Mesenchymal stem cell (in vitro differentiated cells and primary cell): ENCODE measurements at regions not wholly inside any gene's neighbourhood (a gene's known extent, or its start where the extent isn't known, plus 50 kb on each side); places are given as distances from the start of the nearest gene placed in this dataset.
"Not testable (repeated sequence)": the region's sequence is repeated elsewhere in the genome, so short reads cannot be mapped to it uniquely, and the experiment has no call there.

Experiments used
- DNase-seq: peaks from one replicate; pipeline ENCODE4 v3.0.0-alpha.2; 2013
- H2AFZ ChIP-seq: one replicate; pipeline ENCODE4 v1.6.1; 2013; ENCODE audit warnings: low read depth, mild to moderate bottlenecking, control low read depth, inconsistent platforms, low read length, moderate library complexity
- H2AK5ac ChIP-seq: 2 replicates; pipeline ENCODE4 v1.6.1; 2013; ENCODE audit warnings: low read length, moderate library complexity, mild to moderate bottlenecking, inconsistent platforms; ENCODE audit not compliant: severe bottlenecking
- H2BK120ac ChIP-seq: one replicate; pipeline ENCODE4 v1.6.1; 2013; ENCODE audit warnings: low read depth, mild to moderate bottlenecking, inconsistent platforms, low read length, moderate library complexity
- H2BK12ac ChIP-seq, 2 experiments: one replicate each; pipeline ENCODE4 v1.6.1; 2013; ENCODE audit warnings: inconsistent platforms in 2 of 2, low read length in 2 of 2, mild to moderate bottlenecking in 2 of 2, moderate library complexity in 2 of 2, control low read depth in 1 of 2
- H2BK15ac ChIP-seq: one replicate; pipeline ENCODE4 v1.6.1; 2013; ENCODE audit warnings: mild to moderate bottlenecking, low read depth, inconsistent platforms; ENCODE audit not compliant: poor library complexity, severe bottlenecking
- H2BK5ac ChIP-seq: 2 replicates; pipeline ENCODE4 v1.6.1; 2013; ENCODE audit warnings: low read depth, mild to moderate bottlenecking, low read length, control low read depth, inconsistent platforms; ENCODE audit not compliant: poor library complexity, severe bottlenecking
- H3K14ac ChIP-seq, 2 experiments: one replicate each; pipeline ENCODE4 v1.6.1; 2013; ENCODE audit warnings: inconsistent platforms in 2 of 2, low read length in 2 of 2, control low read depth in 1 of 2, mild to moderate bottlenecking in 1 of 2, moderate library complexity in 1 of 2
- H3K18ac ChIP-seq, 2 experiments: one replicate each; pipeline ENCODE4 v1.6.1; 2013; ENCODE audit warnings: inconsistent platforms in 2 of 2, low read length in 2 of 2, control low read depth in 1 of 2, low read depth in 1 of 2, mild to moderate bottlenecking in 1 of 2
- H3K23ac ChIP-seq, 2 experiments: one replicate each; pipeline ENCODE4 v1.6.1; 2013; ENCODE audit warnings: inconsistent platforms in 2 of 2, low read length in 2 of 2, mild to moderate bottlenecking in 2 of 2, moderate library complexity in 2 of 2, control low read depth in 1 of 2
- H3K27ac ChIP-seq: 2 replicates; pipeline ENCODE4 v1.5.1; 2013; ENCODE audit warnings: mild to moderate bottlenecking, moderate library complexity, low read length, control low read depth, inconsistent platforms; ENCODE audit not compliant: poor library complexity, severe bottlenecking
- H3K27me3 ChIP-seq, 2 experiments: 2 replicates each; pipeline versions ENCODE4 v1.6.1 to v1.7.0; 2013; ENCODE audit warnings: low read length in 2 of 2, mild to moderate bottlenecking in 2 of 2, moderate library complexity in 2 of 2, control low read depth in 1 of 2, inconsistent platforms in 1 of 2; ENCODE audit not compliant: control insufficient read depth in 1 of 2, insufficient read depth in 1 of 2
- H3K36me3 ChIP-seq, 2 experiments: 2 replicates each; pipeline versions ENCODE4 v1.6.1 to v1.7.0; 2013; ENCODE audit warnings: low read length in 2 of 2, control low read depth in 1 of 2, inconsistent platforms in 1 of 2, low read depth in 1 of 2, mild to moderate bottlenecking in 1 of 2; ENCODE audit not compliant: insufficient read depth in 2 of 2, control insufficient read depth in 1 of 2
- H3K4ac ChIP-seq, 2 experiments: one replicate each; pipeline ENCODE4 v1.6.1; 2013; ENCODE audit warnings: inconsistent platforms in 2 of 2, low read length in 2 of 2, mild to moderate bottlenecking in 2 of 2, moderate library complexity in 2 of 2, control low read depth in 1 of 2, low read depth in 1 of 2
- H3K4me1 ChIP-seq: 2 replicates; pipeline ENCODE4 v1.6.1; 2013; ENCODE audit warnings: low read depth, low read length, control low read depth; ENCODE audit not compliant: control insufficient read depth, insufficient read depth
- H3K4me2 ChIP-seq: 2 replicates; pipeline ENCODE4 v1.6.1; 2013; ENCODE audit warnings: low read length, mild to moderate bottlenecking, inconsistent platforms; ENCODE audit not compliant: poor library complexity, severe bottlenecking
- H3K4me3 ChIP-seq, 2 experiments: 2 replicates each; pipeline versions ENCODE4 v1.5.1 to v1.7.0; 2013; ENCODE audit warnings: low read length in 2 of 2, mild to moderate bottlenecking in 2 of 2, control low read depth in 1 of 2, low read depth in 1 of 2; ENCODE audit not compliant: insufficient read depth in 1 of 2
- H3K79me1 ChIP-seq: replicated peaks from 2 replicates; pipeline ENCODE4 v1.6.1; 2013; ENCODE audit warnings: mild to moderate bottlenecking, control low read depth, low read length, inconsistent platforms; ENCODE audit not compliant: poor library complexity, severe bottlenecking
- H3K9ac ChIP-seq: 2 replicates; pipeline ENCODE4 v1.7.0; 2013; ENCODE audit warnings: mild to moderate bottlenecking, low read length, moderate library complexity
- H3K9me3 ChIP-seq: 2 replicates; pipeline ENCODE4 v1.7.0; 2013; ENCODE audit warnings: mild to moderate bottlenecking, low read length; ENCODE audit not compliant: control insufficient read depth
- H4K8ac ChIP-seq: one replicate; pipeline ENCODE4 v1.6.1; 2013; ENCODE audit warnings: inconsistent platforms, mild to moderate bottlenecking, low read length, moderate library complexity
- H4K91ac ChIP-seq: one replicate; pipeline ENCODE4 v1.6.1; 2013; ENCODE audit warnings: mild to moderate bottlenecking, low read length, inconsistent platforms
- WGBS: methylation state at CpG from one replicate; pipeline ENCODE4 v1.1.7; 2013; ENCODE audit warnings: mixed read lengths; 5-methylcytosine and 5-hydroxymethylcytosine counted together

GRCh38 chr1:144049365-144049764 is 77.6 kb upstream of the FAM72C start:
- H2BK120ac ChIP-seq, H3K27me3 ChIP-seq, H3K18ac ChIP-seq, H3K79me1 ChIP-seq, H3K9me3 ChIP-seq, H2BK15ac ChIP-seq, H2AK5ac ChIP-seq, DNase-seq, H3K4ac ChIP-seq, H3K27ac ChIP-seq, H3K9ac ChIP-seq, H3K4me2 ChIP-seq, H4K8ac ChIP-seq, H2BK12ac ChIP-seq, H3K36me3 ChIP-seq, H2AFZ ChIP-seq, H3K14ac ChIP-seq, H2BK5ac ChIP-seq, H4K91ac ChIP-seq, H3K23ac ChIP-seq, H3K4me1 ChIP-seq, H3K4me3 ChIP-seq: not testable (repeated sequence)
- WGBS, result no CpG with 5 or more reads among the region's 5 CpGs

GRCh38 chr1:144046645-144047044 is 74.9 kb upstream of the FAM72C start:
- not testable (repeated sequence) for H3K23ac ChIP-seq, H3K4me3 ChIP-seq, DNase-seq, H2BK5ac ChIP-seq, H3K27me3 ChIP-seq, H3K14ac ChIP-seq, H3K36me3 ChIP-seq, H3K9me3 ChIP-seq, H2AFZ ChIP-seq, H3K18ac ChIP-seq, H3K9ac ChIP-seq, H2BK120ac ChIP-seq, H2AK5ac ChIP-seq, H4K8ac ChIP-seq, H3K4me1 ChIP-seq, H3K27ac ChIP-seq, H4K91ac ChIP-seq, H3K79me1 ChIP-seq, H2BK12ac ChIP-seq, H2BK15ac ChIP-seq, H3K4ac ChIP-seq, H3K4me2 ChIP-seq
- no CpG with 5 or more reads among the region's 3 CpGs for WGBS

GRCh38 chr1:144045751-144046546 is 74.2 kb upstream of the FAM72C start:
- not testable (repeated sequence) for H3K9me3 ChIP-seq, H2BK5ac ChIP-seq, H3K27me3 ChIP-seq, H3K4me2 ChIP-seq, H3K23ac ChIP-seq, H3K27ac ChIP-seq, H4K91ac ChIP-seq, H3K18ac ChIP-seq, H4K8ac ChIP-seq, H3K4me1 ChIP-seq, H2AK5ac ChIP-seq, H3K79me1 ChIP-seq, H2BK15ac ChIP-seq, H2AFZ ChIP-seq, H3K4ac ChIP-seq, H3K9ac ChIP-seq, H3K36me3 ChIP-seq, H2BK120ac ChIP-seq, H2BK12ac ChIP-seq, H3K4me3 ChIP-seq, H3K14ac ChIP-seq
- peak; percentile 0 for DNase-seq
- WGBS, result no CpG with 5 or more reads among the region's 13 CpGs

DNA sequence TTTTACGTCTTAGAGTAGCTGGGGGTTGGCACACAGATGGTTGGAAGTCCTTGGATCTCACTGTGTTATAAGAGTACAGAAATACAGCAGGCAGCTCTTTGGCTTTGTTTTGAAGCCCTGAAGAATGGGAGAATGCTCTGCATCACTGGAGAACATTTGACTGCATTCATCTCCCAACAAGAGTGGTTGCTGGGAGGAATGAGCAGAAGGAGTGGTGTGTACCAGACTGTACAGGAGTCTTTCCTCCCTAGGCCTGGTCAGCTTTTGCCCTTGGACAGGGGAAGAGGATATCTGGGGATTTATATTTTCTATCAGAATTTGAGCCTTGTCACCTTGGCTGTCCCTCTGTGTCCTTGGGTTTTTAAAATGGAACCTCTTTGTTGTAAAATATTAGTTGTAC is 70.5 kb upstream of the FAM72C start:
- not testable (repeated sequence) for H3K36me3 ChIP-seq, H4K91ac ChIP-seq, H2BK120ac ChIP-seq, H3K79me1 ChIP-seq, H3K9me3 ChIP-seq, H3K27ac ChIP-seq, H3K4me3 ChIP-seq, H2BK5ac ChIP-seq, H3K4me1 ChIP-seq, H3K23ac ChIP-seq, H3K4me2 ChIP-seq, H2BK15ac ChIP-seq, H3K4ac ChIP-seq, H3K9ac ChIP-seq, H3K14ac ChIP-seq, H4K8ac ChIP-seq, H3K27me3 ChIP-seq, H2AK5ac ChIP-seq, H2BK12ac ChIP-seq, DNase-seq, H3K18ac ChIP-seq, H2AFZ ChIP-seq
- no CpG with 5 or more reads among the region's 1 CpG for WGBS
